Transverse colon (tissue), 4 donors: ENCODE measurements at regions not wholly inside any gene's neighbourhood (a gene's known extent, or its start where the extent isn't known, plus 50 kb on each side); places are given as distances from the start of the nearest gene placed in this dataset.

Experiments
- DNase-seq: peaks from one replicate; pipeline ENCODE4 v3.0.0-alpha.2; 2019
- H3K27ac ChIP-seq, 4 donors: fragments of 200-600 bp; sonication (generic); 2 replicates each; pipeline ENCODE4 v1.5.1; 2016 to 2018; ENCODE audit warnings: inconsistent platforms in 4 of 4
- H3K27me3 ChIP-seq: fragments of 200-600 bp; sonication (generic); 2 replicates; pipeline ENCODE4 v1.5.1; 2017; ENCODE audit warnings: inconsistent platforms
- H3K36me3 ChIP-seq, 4 donors: fragments of 200-600 bp; sonication (generic); 2 replicates each; pipeline ENCODE4 v1.5.1; 2017 to 2019; ENCODE audit warnings: inconsistent platforms in 4 of 4
- H3K4me1 ChIP-seq, 4 donors: fragments of 200-600 bp; sonication (generic); 2 replicates each; pipeline ENCODE4 v1.5.1; 2017 to 2020; ENCODE audit warnings: inconsistent platforms in 4 of 4
- H3K4me3 ChIP-seq, 4 donors: fragments of 200-600 bp; sonication (generic); 1 replicate in 1 of 4; 2 replicates in 3 of 4; pipeline versions ENCODE4 v1.5.1 to v1.6.1; 2017 to 2019; ENCODE audit warnings: inconsistent platforms in 4 of 4
- H3K9me3 ChIP-seq, 2 donors: fragments of 200-600 bp; sonication (generic); 2 replicates each; pipeline ENCODE4 v1.5.1; 2017 to 2019; ENCODE audit warnings: inconsistent platforms in 2 of 2
- CTCF ChIP-seq, 5 experiments: fragments of 200-600 bp in 3 of 5; fragments of 450-650 bp in 2 of 5; sonication (generic) in 3 of 5; IDR thresholded peaks; 1 replicate in 2 of 5; 2 replicates in 3 of 5; pipeline ENCODE4 v1.5.1; 2016 to 2017; ENCODE audit warnings: antibody characterized with exemption in 5 of 5, inconsistent platforms in 3 of 5, mild to moderate bottlenecking in 2 of 5, moderate library complexity in 1 of 5
- EP300 ChIP-seq: sonication (generic); formaldehyde crosslinking; IDR thresholded peaks from one replicate; pipeline ENCODE4 v1.6.1; 2017; ENCODE audit warnings: antibody characterized with exemption, low read depth
- POLR2A ChIP-seq: fragments of 450-650 bp; IDR thresholded peaks from one replicate; pipeline ENCODE4 v1.6.1; 2016; ENCODE audit warnings: antibody characterized with exemption, mild to moderate bottlenecking, moderate library complexity
- POLR2AphosphoS5 ChIP-seq, 3 donors: sonication (generic); formaldehyde crosslinking; IDR thresholded peaks; one replicate each; pipeline ENCODE4 v1.6.1; 2016; ENCODE audit warnings: antibody characterized with exemption in 3 of 3
- WGBS, 2 donors: methylation state at CpG; one replicate each; pipeline ENCODE4 v1.1.5; 2018; ENCODE audit warnings: low coverage in 1 of 2; 5-methylcytosine and 5-hydroxymethylcytosine counted together
- in situ Hi-C, 4 donors: fragments of 200-750 bp; cut with MboI; loops; one replicate each; pipeline versions ENCODE4 v1.15.0 to v1.15.1; 2017; ENCODE audit warnings: low sequenced_read_pairs in 3 of 4, low pct_ligation_motif_present in 1 of 4, low pct_unique_long_range_greater_than_20kb in 1 of 4
- intact Hi-C: fragments of 100-400 bp; cut with DNase I; formaldehyde crosslinking; loops from one replicate; pipeline ENCODE4 v1.15.1; 2023; ENCODE audit warnings: low total_unique reads

- no peak for DNase-seq
- Histone ChIP-seq H3K9me3 (no peaks in the 10 kb centered on the region), H3K27ac (no peak overlapping the region), H3K36me3 (no peaks in the 10 kb centered on the region), H3K27me3 (no peaks in the 10 kb centered on the region), H3K4me3 (no peak overlapping the region), H3K4me1 (no peaks in the 10 kb centered on the region)
- intact Hi-C loops, result no loop called here
- in situ Hi-C loops, result no loop called here
- WGBS, 2 donors, result 72% methylated on average over 5 of the region's 5 CpGs; no CpG with 5 or more reads in 1 of the 2 donors
- TF ChIP-seq POLR2AphosphoS5 (IDR thresholded peaks at IDR 0.05) (no peak), EP300 (no peak), CTCF (IDR thresholded peaks at IDR 0.05) (no peak), POLR2A (no peak)
Measured at GRCh38 chr11:91717169-91717568, 507.4 kb upstream of the FAT3 start.

- Histone ChIP-seq H3K9me3 (no peaks in the 10 kb centered on the region), H3K4me1 (no peaks in the 10 kb centered on the region), H3K4me3 (no peak overlapping the region), H3K27ac (no peak overlapping the region), H3K36me3 (no peaks in the 10 kb centered on the region), H3K27me3 (no peaks in the 10 kb centered on the region)
- in situ Hi-C loops (no loop called here), intact Hi-C loops (no loop called here)
- WGBS, 2 donors, result 29 to 44% methylated on average over 2 of the region's 2 CpGs
- TF ChIP-seq EP300 (no peak), POLR2A (no peak), CTCF (IDR thresholded peaks at IDR 0.05) (no peak), POLR2AphosphoS5 (IDR thresholded peaks at IDR 0.05) (no peak)
- no peak for DNase-seq
Measured at GRCh38 chr11:91707652-91708482, 516.8 kb upstream of the FAT3 start.

GRCh38 chr11:91703042-91703441 is 521.6 kb upstream of the FAT3 start:
- TF ChIP-seq CTCF (IDR thresholded peaks at IDR 0.05), result no peak
- no peak for TF ChIP-seq EP300
- no peak for TF ChIP-seq POLR2A
- no peak for TF ChIP-seq POLR2AphosphoS5 (IDR thresholded peaks at IDR 0.05)
- Histone ChIP-seq H3K4me1 (no peaks in the 10 kb centered on the region), H3K36me3 (no peaks in the 10 kb centered on the region)

GRCh38 chr11:91700854-91701253 is 523.8 kb upstream of the FAT3 start:
- DNase-seq, result no peak
- in situ Hi-C loops (no loop called here), intact Hi-C loops (no loop called here)
- Histone ChIP-seq H3K9me3 (no peaks in the 10 kb centered on the region), H3K27me3 (no peaks in the 10 kb centered on the region), H3K4me1 (no peaks in the 10 kb centered on the region), H3K4me3 (no peak overlapping the region), H3K27ac (no peak overlapping the region), H3K36me3 (no peaks in the 10 kb centered on the region)
- 77 to 79% methylated on average over 2 of the region's 2 CpGs for WGBS, 2 donors
- TF ChIP-seq POLR2A, result no peak
- no peak for TF ChIP-seq POLR2AphosphoS5 (IDR thresholded peaks at IDR 0.05)
- TF ChIP-seq EP300, result no peak
- no peak for TF ChIP-seq CTCF (IDR thresholded peaks at IDR 0.05)

More at GRCh38 chr11:91703042-91703441, 521.6 kb upstream of the FAT3 start:
- WGBS, 2 donors, result 38 to 40% methylated on average over 1 of the region's 1 CpG
- Histone ChIP-seq H3K27me3 (no peaks in the 10 kb centered on the region), H3K9me3 (no peaks in the 10 kb centered on the region), H3K27ac (no peak overlapping the region), H3K4me3 (no peak overlapping the region)
- intact Hi-C loops, result no loop called here
- in situ Hi-C loops, result no loop called here
- DNase-seq, result no peak
